HUDEP-2 (cell line): ENCODE measurements at regions not wholly inside any gene's neighbourhood (a gene's known extent, or its start where the extent isn't known, plus 50 kb on each side); places are given as distances from the start of the nearest gene placed in this dataset.

Source experiments
- DNase-seq, 76 experiments: peaks; one replicate each; lab custom pipeline; 2025; ENCODE audit not compliant: unreplicated experiment in 76 of 76; lab: John Stamatoyannopoulos, UW

- DNase-seq: no peak
These were observed 117.0 kb downstream of the ZNF280B start for GRCh38 chr22:22391543-22391942.

- DNase-seq: no peak
These were observed 116.4 kb downstream of the ZNF280B start for GRCh38 chr22:22392131-22392530.

- no peak for DNase-seq
These were observed 114.0 kb downstream of the ZNF280B start for GRCh38 chr22:22394591-22394990.

GRCh38 chr22:22395245-22395644 is 113.3 kb downstream of the ZNF280B start:
- no peak for DNase-seq

- no peak for DNase-seq
These were observed 111.7 kb downstream of the ZNF280B start for GRCh38 chr22:22396741-22397291.

GRCh38 chr22:22397292-22397870 is 111.2 kb downstream of the ZNF280B start:
- DNase-seq: no peak

GRCh38 chr22:22397875-22398524 is 110.5 kb downstream of the ZNF280B start:
- no peak for DNase-seq

- no peak for DNase-seq
These were observed 109.8 kb downstream of the ZNF280B start for GRCh38 chr22:22398530-22399327.

GRCh38 chr22:22400099-22400498 is 108.4 kb downstream of the ZNF280B start:
- no peak for DNase-seq

- no peak for DNase-seq
These were observed 107.6 kb downstream of the ZNF280B start for GRCh38 chr22:22400964-22401363.

- DNase-seq: no peak
These were observed 107.2 kb downstream of the ZNF280B start for GRCh38 chr22:22401381-22401780.

GRCh38 chr22:22403306-22403705 is 105.2 kb downstream of the ZNF280B start:
- DNase-seq: no peak

- DNase-seq: no peak
These were observed 104.8 kb downstream of the ZNF280B start for GRCh38 chr22:22403771-22404170.

GRCh38 chr22:22404598-22405284 is 103.8 kb downstream of the ZNF280B start:
- no peak for DNase-seq

GRCh38 chr22:22406445-22407027 is 102.0 kb downstream of the ZNF280B start:
- no peak for DNase-seq

- no peak for DNase-seq
These were observed 101.5 kb downstream of the ZNF280B start for GRCh38 chr22:22407061-22407460.

GRCh38 chr22:22408269-22408668 is 100.3 kb downstream of the ZNF280B start:
- DNase-seq: no peak

- DNase-seq: peak in 17 of 76 experiments; percentile 0 to 34 (median 4)
These were observed 99.5 kb downstream of the ZNF280B start for GRCh38 chr22:22408731-22409696.

GRCh38 chr22:22410121-22410520 is 98.4 kb downstream of the ZNF280B start:
- DNase-seq: no peak
